Small intestine (tissue), 7 donors: ENCODE measurements at regions not wholly inside any gene's neighbourhood (a gene's known extent, or its start where the extent isn't known, plus 50 kb on each side); places are given as distances from the start of the nearest gene placed in this dataset.

Experiments
- DNase-seq, 2 donors: peaks; one replicate each; pipeline versions ENCODE4 v3.0.0 to v3.0.0-alpha.2; 2013
- FAIRE-seq: peaks from 2 replicates; lab custom pipeline; 2012; peaks lifted over from hg19 to GRCh38; lab: Jason Lieb, UNC
- H3K27ac ChIP-seq, 3 donors: one replicate each; pipeline ENCODE4 v1.5.1; 2013; ENCODE audit warnings: low read length in 2 of 3, mild to moderate bottlenecking in 2 of 3, control low read depth in 1 of 3, inconsistent platforms in 1 of 3, low read depth in 1 of 3, moderate library complexity in 1 of 3
- H3K27me3 ChIP-seq, 3 donors: one replicate each; pipeline ENCODE4 v1.6.1; 2013; ENCODE audit warnings: low read length in 3 of 3, inconsistent platforms in 1 of 3; ENCODE audit not compliant: control insufficient read depth in 3 of 3, insufficient read depth in 3 of 3
- H3K36me3 ChIP-seq, 3 donors: one replicate each; pipeline ENCODE4 v1.6.1; 2013; ENCODE audit warnings: low read length in 3 of 3, inconsistent platforms in 1 of 3, low read depth in 1 of 3, mild to moderate bottlenecking in 1 of 3, moderate library complexity in 1 of 3; ENCODE audit not compliant: control insufficient read depth in 3 of 3, insufficient read depth in 2 of 3
- H3K4me1 ChIP-seq, 3 donors: one replicate each; pipeline ENCODE4 v1.6.1; 2013; ENCODE audit warnings: low read length in 2 of 3, inconsistent platforms in 1 of 3, low read depth in 1 of 3, mild to moderate bottlenecking in 1 of 3, moderate library complexity in 1 of 3; ENCODE audit not compliant: control insufficient read depth in 3 of 3, insufficient read depth in 2 of 3
- H3K4me3 ChIP-seq, 3 donors: one replicate each; pipeline ENCODE4 v1.5.1; 2013; ENCODE audit warnings: low read length in 3 of 3, control low read depth in 1 of 3, inconsistent platforms in 1 of 3, low read depth in 1 of 3, mild to moderate bottlenecking in 1 of 3, moderate library complexity in 1 of 3
- H3K9me3 ChIP-seq, 2 donors: one replicate each; pipeline ENCODE4 v1.6.1; 2013; ENCODE audit warnings: low read depth in 1 of 2, low read length in 1 of 2; ENCODE audit not compliant: control insufficient read depth in 2 of 2, insufficient read depth in 1 of 2
- WGBS, 3 donors: extraction: QIAGEN DNeasy Blood & Tissue Kit; methylation state at CpG; one replicate each; pipeline ENCODE4 v1.1.7; 2013; 5-methylcytosine and 5-hydroxymethylcytosine counted together
- donor health status: healthy with polysubstance abuse.
- donor health status: control.
- donor health status: control.
- donor health status: Bipolar disorder and iron deficiency.
- donor health status: healthy.

DNA sequence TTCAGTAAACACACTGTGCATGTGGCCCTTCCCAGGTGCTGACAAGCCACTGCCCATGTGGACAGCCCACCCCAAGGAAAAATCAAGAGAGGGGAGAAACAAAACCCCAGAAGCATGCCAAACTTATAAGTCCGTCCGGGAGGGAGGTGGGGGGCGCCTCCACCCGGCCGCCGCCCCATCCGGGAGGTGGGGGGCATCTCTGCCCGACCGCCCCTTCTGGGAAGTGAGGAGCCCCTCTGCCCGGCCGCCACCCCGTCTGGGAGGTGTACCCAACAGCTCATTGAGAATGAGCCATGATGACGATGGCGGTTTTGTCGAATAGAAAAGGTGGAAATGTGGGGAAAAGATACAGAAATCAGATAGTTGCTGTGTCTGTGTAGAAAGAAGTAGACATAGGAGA is 53.8 kb upstream of the C2CD4B start:
- H3K36me3 ChIP-seq, result no peaks in the 10 kb centered on the region
- H3K27ac ChIP-seq, result no peak overlapping the region
- H3K9me3 ChIP-seq, result peaks cover 2 to 24% of the 10 kb centered on the region in 2 donors
- 95 to 97% (median 96%) methylated on average over 15 of the region's 15 CpGs for WGBS, 3 donors
- DNase-seq, result no peak
- peaks cover 0 to 3% (median 2%) of the 10 kb centered on the region in 3 donors for H3K27me3 ChIP-seq
- H3K4me3 ChIP-seq, result no peak overlapping the region
- H3K4me1 ChIP-seq, result no peaks in the 10 kb centered on the region
- no peak for FAIRE-seq

DNA sequence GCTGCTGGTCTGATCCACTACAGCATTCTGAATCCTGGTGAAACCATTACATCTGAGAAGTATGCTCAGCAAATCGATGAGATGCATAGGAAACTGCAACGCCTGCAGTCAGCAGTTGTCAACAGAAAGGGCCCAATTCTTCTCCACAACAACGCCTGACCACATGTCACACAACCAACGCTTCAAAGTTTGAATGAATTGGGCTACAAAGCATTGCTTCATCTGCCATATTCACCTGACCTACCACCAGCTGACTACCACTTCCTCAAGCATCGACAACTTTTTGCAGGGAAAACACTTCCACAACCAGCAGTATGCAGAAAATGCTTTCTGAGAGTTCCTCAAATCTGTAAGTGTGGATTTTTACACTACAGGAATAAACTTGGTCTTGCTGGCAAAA is 54.7 kb upstream of the C2CD4B start:
- H3K27me3 ChIP-seq, result peaks cover 0 to 3% (median 2%) of the 10 kb centered on the region in 3 donors
- WGBS, 3 donors, result 85 to 87% (median 86%) methylated on average over 5 of the region's 5 CpGs
- DNase-seq (no peak), FAIRE-seq (no peak)
- H3K4me3 ChIP-seq, result no peak overlapping the region
- no peak overlapping the region for H3K27ac ChIP-seq
- H3K36me3 ChIP-seq, result no peaks in the 10 kb centered on the region
- H3K9me3 ChIP-seq, result peaks cover 2 to 24% of the 10 kb centered on the region in 2 donors
- H3K4me1 ChIP-seq, result no peaks in the 10 kb centered on the region

DNA sequence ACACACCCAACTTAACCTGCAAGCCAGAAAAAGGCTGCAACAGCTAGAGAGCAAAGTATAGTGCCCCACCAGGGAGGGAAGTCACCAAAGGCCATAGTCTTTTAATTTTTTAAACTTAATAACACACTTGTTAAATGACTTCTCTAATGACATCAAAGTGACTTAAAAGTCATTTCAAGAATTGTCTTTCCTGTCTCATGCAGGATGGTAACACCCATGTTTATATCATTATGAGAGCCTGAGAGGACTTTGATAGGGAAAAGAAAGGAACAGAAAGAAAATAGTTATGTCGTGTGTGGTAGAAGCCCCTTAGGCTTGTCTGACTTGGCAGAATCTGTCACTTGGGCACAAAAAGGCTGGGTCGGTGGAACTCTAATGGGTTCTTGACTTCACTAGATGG is 57.9 kb upstream of the C2CD4B start:
- no peak for DNase-seq
- 73 to 83% (median 79%) methylated on average over 2 of the region's 2 CpGs for WGBS, 3 donors
- Histone ChIP-seq H3K9me3 (peaks cover 0 to 7% of the 10 kb centered on the region in 2 donors), H3K36me3 (no peaks in the 10 kb centered on the region), H3K27me3 (peaks cover 0 to 3% (median 0%) of the 10 kb centered on the region in 3 donors), H3K27ac (no peak overlapping the region), H3K4me3 (no peak overlapping the region), H3K4me1 (no peaks in the 10 kb centered on the region)
- FAIRE-seq, result no peak

DNA sequence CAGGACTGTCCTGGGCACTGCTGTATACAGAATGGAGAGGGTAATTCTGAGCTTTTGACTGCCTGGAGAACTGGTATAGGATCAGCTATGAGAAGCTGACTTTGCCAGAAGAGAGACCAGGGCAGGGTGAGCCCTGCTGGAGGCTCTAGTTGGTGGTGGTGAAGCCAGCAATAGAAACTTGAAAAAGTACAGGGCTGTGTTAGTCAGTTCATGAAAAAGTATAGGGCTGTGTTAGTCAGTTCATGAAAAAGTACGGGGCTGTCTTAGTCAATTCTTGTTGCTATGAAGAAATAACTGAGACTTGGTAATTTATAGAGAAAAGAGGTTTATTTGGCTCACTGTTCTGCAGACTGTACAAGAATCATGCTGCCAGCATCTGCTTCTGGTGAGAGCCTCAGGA is 63.5 kb upstream of the C2CD4B start:
- H3K4me1 ChIP-seq, result no peaks in the 10 kb centered on the region
- no peaks in the 10 kb centered on the region for H3K9me3 ChIP-seq
- H3K27ac ChIP-seq, result no peak overlapping the region
- no peaks in the 10 kb centered on the region for H3K36me3 ChIP-seq
- H3K4me3 ChIP-seq, result no peak overlapping the region
- no peak for FAIRE-seq
- DNase-seq, result no peak
- WGBS, 3 donors, result 67 to 89% (median 81%) methylated on average over 1 of the region's 1 CpG
- H3K27me3 ChIP-seq, result no peaks in the 10 kb centered on the region

DNA sequence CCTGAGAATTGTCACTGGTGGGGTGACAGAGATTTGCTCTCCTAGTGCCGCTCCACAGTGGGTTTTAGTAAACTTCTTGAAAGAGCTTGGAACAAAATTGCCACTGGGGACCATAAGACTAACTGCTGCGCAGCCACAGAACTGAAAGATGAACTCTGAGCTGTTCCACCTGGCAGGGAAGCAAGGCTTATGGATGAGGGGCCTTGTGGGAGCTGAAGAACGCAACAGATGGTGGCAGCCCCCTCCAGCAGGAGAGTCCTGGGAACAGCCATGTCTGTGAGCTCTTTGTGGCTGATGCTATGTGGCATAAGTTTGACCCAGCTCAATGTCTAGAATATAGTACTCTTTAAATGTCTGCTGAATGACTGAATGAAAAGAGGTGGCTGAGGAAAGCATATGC is 66.8 kb upstream of the C2CD4B start:
- no peaks in the 10 kb centered on the region for H3K36me3 ChIP-seq
- H3K27ac ChIP-seq, result no peak overlapping the region
- FAIRE-seq (no peak), DNase-seq (no peak)
- H3K4me1 ChIP-seq, result no peaks in the 10 kb centered on the region
- 61 to 67% (median 63%) methylated on average over 3 of the region's 3 CpGs for WGBS, 3 donors
- no peak overlapping the region for H3K4me3 ChIP-seq
- H3K27me3 ChIP-seq, result no peaks in the 10 kb centered on the region
- H3K9me3 ChIP-seq, result no peaks in the 10 kb centered on the region

DNA sequence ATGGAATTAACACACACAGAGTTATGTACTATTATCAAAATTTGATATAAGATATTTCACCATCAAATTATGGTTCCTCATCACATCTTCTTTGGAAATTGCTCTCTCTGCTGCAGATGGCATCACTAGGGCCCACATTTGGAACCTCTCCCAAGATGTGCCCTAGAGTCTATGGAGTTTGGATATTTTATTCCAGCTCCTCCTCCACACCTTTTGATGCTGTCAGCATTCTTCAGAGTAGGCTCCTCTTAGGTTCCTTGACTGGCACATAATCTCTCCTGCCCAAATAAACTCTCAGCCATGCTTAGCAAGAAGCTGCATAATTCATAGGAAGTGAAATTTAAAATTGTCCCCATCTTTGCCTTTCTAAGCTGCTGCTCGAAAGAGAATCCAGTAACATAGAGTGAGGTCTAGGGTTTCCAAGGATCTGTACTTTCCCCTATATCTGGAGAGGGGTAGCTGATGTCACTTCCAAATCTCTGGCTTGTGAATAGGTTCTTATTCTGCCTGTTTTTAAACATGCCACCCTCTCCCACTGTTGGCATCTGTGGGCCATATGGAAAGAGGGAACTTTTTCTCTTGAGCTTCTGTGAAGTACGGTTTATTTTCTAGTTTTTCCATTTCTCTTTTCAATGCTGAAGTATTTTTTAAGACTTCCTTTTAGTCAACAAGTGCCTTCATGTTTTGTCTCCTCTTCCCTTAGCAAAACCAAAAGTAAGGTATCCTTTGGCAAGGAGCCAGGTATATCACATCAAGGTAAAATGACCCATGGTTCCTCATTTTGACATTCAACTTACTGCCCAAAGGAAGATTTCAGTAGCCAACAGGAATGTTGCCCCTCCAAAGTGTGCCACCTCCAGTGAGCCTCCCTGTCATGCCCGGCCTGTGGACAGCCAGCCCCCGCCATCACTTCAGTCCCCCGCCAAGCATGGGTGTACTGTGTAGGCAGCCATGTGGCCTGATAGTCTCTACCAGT is 75.3 kb upstream of the C2CD4B start:
- 90 to 93% (median 92%) methylated on average over 5 of the region's 5 CpGs for WGBS, 3 donors
- Histone ChIP-seq H3K36me3 (no peaks in the 10 kb centered on the region), H3K4me1 (no peaks in the 10 kb centered on the region), H3K27ac (no peak overlapping the region), H3K27me3 (no peaks in the 10 kb centered on the region), H3K4me3 (no peak overlapping the region), H3K9me3 (peaks cover 0 to 5% of the 10 kb centered on the region in 2 donors)
- FAIRE-seq (no peak), DNase-seq (no peak)

DNA sequence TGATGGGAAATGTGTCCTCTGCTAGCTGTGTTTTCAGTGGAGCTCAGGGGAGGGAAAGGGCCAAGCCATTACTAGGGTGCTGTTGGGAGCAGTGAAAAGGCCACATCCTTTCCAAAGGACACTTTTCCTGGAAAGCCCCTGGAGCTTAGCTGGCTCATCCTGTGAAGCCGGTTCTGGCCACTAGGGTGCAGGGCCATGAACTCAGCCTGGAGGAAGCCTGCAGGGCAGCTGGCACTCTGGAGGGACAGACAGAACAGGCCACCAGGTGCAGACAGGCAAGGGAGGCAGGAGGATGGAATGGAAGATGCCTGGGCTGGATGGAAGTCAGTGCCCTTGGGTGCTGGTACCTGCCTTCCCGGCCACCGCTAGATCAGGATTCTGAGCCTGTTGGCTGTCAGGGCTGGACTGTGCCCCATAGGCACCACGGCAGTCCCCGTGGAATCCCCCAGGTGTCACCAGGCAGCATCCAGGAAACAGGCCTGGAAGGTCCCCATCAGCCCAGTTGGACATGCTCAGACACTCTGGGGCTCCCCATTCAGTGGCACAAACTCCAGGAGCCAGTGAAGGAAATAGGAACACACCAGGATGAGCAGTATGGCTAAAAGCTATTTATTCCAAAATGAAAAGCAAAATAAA is 76.2 kb upstream of the C2CD4B start:
- FAIRE-seq (no peak), DNase-seq (peak; percentile 21 to 27)
- Histone ChIP-seq H3K27ac (no peak overlapping the region), H3K4me3 (no peak overlapping the region), H3K36me3 (no peaks in the 10 kb centered on the region), H3K27me3 (no peaks in the 10 kb centered on the region), H3K4me1 (no peaks in the 10 kb centered on the region), H3K9me3 (peaks cover 0 to 5% of the 10 kb centered on the region in 2 donors)
- 54 to 65% (median 62%) methylated on average over 5 of the region's 5 CpGs for WGBS, 3 donors

DNA sequence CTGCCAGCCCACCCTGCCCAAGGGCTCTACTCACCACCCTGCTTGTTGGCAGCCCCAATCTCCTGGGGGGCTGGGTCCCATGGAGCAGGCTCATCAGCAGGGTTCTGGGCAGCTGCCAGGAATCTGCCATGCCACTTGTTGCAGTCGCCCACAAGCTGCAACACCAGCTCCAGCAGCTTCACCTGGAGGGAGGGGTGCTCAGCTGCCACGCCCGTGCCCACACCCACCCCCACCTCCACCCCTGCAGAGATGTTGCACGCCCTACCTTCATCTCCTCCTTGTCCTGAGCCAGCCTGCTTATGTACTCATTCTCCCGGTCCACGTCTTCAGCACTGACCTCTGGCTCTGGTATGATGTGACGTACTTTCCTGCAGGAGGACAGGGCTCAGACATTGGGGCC is 77.9 kb upstream of the C2CD4B start:
- FAIRE-seq, result no peak
- Histone ChIP-seq H3K36me3 (no peaks in the 10 kb centered on the region), H3K4me3 (no peak overlapping the region), H3K9me3 (peaks cover 0 to 5% of the 10 kb centered on the region in 2 donors), H3K27ac (no peak overlapping the region), H3K27me3 (no peaks in the 10 kb centered on the region), H3K4me1 (no peaks in the 10 kb centered on the region)
- 32 to 72% (median 47%) methylated on average over 7 of the region's 7 CpGs for WGBS, 3 donors
- DNase-seq, result no peak
